C4-2B (cell line): ENCODE measurements at regions not wholly inside any gene's neighbourhood (a gene's known extent, or its start where the extent isn't known, plus 50 kb on each side); places are given as distances from the start of the nearest gene placed in this dataset.
A peak's percentile ranks its signal among the peaks of the same experiment; 100 is the strongest.

Experiments
- CTCF ChIP-seq: fragments of 450-650 bp; conservative IDR thresholded peaks from 2 replicates; pipeline ENCODE4 v1.5.1; 2017; ENCODE audit warnings: mild to moderate bottlenecking
- ZFX ChIP-seq: fragments of 450-650 bp; IDR thresholded peaks from 2 replicates; pipeline ENCODE4 v1.6.1; 2017

GRCh38 chr13:72643311-72643989 is 84.0 kb downstream of the MZT1 start:
- TF ChIP-seq CTCF (peak; percentile 52), ZFX (no peak)
